NCI-H128 (cell line): ENCODE measurements at regions not wholly inside any gene's neighbourhood (a gene's known extent, or its start where the extent isn't known, plus 50 kb on each side); places are given as distances from the start of the nearest gene placed in this dataset.

Source experiments
- DNase-seq: peaks from one replicate; lab custom pipeline; 2025; ENCODE audit not compliant: unreplicated experiment; lab: John Stamatoyannopoulos, UW

DNA sequence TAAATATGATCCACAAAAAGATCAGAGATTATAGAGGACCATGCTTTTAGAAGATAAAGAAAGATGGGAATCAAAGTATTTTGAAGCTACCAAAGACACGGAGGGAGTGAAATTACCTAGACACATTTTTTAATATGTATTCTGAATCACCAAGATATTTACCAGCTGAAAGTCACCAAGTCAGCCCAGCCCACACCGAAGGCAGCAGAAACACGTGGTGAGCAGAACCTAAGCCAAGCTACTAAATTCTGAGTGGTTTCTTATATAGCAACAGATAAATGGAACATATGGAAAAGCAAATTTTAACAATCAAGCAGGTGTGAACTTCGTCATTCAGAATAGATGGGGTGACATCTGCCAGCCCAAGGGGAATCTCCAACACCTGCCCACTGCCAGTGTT, 134.7 kb upstream of the AKR1E2 start:
- DNase-seq = no peak

DNA sequence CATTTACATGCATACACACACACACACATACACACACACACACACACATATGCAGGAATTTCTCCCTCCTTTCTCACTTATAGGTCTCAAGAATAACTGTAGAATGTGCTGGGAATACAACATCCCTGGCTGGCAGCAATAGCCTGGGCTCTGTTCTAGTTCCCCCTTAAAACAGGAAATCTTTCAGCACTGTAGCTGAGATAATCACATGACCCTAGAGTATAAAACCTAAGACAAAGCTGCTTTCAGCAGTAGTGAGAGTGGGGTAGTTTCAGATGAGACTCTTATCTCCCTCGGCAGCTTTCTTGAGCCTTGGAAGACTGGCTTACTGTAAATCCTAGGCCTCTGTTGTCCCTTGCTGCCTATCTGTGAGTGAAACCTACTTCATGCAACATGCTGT, 137.4 kb upstream of the AKR1E2 start:
- DNase-seq = no peak

DNA sequence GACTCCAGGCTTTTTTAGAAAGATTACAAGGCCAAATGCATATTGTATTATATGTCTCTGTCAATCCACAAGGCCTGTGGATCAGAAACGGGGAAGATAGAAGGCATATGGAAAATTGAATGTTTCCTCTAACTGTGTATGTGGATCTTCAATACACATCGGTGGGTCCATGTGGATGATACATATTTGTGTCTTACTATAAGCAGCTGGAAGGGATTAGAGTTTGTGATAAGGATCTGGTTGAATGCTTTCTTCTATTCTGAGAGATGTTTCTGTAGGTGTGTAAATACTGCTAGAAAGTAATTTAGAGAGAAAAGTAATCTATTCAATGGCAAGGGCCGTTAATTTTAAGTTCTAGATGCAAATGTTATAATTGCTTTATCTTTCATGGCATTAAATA, 137.8 kb upstream of the AKR1E2 start:
- DNase-seq = no peak

DNA sequence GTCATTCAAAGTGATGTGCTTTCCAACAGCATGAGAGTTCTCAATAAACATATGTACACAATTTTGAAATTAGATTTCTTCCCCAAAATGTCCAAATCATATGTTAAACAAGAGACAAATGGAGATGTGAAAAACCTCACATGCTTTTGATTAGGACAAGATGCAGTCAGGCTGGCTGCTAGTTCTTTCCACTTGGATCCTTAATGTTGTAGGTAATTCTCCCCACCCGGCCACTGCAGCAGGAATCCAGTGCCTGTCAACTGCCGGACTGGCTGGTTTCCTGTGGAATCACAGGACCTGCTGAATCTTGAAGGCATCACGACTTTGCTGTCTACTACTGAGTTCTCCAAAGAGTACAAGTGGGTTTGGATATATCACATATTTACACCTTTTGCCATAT, 138.6 kb upstream of the AKR1E2 start:
- no peak for DNase-seq

DNA sequence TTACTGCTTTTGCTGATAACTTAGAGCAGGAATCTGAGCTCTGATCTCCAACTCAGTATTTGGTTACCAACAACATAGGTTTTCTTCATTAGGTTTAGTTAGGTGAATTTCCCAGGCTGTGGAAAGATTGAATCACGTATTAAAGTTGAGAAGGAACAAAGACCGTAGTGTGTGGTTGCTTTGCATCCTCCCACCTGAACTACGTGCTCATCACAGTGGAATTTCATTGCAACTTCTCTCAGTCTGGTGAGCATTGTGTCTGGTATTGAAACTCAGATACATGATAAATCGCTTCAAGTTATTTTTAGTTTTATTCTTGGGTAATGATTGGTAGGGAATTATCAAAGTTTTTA, 139.4 kb upstream of the AKR1E2 start:
- DNase-seq = no peak

DNA sequence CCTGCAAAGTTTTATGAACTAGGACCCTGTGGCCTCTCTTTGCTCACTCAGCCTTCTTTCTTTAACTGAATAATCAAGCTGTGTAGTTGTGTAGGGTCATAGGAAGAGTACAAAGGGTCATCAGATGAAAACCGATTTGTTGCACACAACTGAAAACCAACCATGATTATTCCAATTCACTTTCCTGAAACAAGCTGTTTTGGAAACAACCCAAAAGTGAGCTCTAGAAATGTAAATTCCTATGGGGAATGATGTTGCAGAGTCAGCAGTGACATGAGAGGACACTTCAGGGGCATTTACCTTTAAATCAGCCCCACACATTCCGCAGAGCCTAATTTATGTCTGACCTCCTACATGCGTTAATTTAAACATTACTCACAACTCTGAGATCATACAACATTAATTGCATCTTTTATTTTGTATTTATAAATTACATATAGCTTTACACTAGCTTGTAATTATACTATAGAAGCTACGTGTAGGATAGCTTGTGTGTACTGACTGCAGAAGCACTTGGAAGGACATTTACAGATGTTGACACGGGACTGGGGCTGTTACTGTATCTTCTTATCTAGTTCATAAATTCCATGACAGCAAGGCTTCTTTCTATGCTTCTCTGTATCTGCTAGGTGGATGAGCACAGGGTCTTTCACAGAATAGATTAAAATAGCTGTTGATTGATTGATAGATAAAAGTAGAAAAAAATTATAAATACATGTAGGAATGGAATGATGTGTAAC, 139.9 kb upstream of the AKR1E2 start:
- DNase-seq = no peak

DNA sequence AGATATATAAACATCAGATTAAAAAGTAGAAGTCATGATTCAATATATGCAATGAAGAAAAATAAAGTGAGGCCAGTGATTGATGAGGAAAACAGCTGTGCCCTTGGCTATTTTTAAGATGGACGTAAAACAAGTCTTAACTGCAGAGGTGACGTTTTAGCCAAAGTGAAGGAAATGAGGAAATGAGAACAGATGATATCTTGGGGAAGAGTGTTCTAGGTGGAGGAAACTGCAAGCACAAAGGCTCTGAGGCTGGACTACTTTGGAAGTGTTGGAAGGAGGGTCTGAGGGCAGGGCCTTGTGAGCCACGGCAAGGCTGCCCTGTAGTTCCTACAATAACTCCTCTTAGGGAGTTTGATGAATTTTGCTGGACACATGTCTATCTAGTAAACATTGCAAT, 140.5 kb upstream of the AKR1E2 start:
- no peak for DNase-seq

DNA sequence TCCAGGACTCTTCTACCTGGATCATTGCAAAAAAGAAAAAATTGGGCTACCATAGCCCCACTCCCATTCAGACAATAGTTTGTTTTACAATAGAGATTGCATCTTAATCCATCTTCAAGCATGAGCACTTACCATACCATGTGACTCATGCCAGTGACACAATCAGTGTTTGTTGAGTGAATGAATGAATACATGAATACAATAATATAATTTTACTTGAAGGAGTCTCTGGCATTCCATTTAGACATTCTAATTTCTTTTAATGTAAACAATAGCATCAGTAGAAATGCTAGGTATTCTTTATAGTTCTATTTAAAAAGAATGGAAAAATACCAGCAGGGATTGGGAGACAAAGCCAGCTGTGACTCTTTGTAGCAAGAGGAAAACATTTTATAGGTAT, 141.6 kb upstream of the AKR1E2 start:
- no peak for DNase-seq

DNA sequence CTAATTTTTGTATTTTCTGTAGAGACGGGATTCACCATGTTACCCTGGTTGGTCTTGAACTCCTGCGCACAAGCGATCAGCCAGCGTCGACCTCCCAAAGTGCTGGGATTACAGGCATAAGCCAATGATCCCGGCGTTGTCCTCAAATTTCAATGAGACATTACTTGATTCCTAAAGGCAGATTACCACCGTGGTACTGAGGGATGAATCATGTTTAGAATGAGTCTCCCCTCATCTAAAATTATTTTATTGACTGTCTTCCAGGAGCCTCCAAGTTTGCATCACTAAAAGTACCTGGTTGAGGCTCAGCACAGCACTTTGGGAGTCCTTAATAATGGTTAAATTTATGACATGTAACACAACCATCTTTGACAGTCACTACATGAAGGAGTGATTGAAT, 142.2 kb upstream of the AKR1E2 start:
- DNase-seq = no peak

DNA sequence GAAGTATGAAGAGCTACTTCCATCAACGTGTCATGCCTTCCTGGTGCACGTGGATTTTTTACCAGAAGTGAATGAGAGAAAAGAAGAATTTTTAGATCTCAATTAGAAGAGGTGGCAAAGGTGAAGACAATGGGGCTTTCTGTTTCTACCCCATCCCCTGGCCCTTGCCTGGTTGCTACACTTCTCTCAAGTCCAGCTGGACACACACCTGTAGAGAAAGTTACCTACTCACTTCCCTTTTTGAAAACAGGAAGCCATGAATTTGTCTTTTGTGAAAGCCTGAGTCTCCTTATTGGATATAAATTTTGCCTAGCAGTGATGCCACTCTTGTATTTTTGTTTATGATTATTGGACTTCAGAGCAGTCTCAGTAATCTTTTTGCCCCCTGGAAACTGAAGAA, 142.9 kb upstream of the AKR1E2 start:
- DNase-seq = no peak

DNA sequence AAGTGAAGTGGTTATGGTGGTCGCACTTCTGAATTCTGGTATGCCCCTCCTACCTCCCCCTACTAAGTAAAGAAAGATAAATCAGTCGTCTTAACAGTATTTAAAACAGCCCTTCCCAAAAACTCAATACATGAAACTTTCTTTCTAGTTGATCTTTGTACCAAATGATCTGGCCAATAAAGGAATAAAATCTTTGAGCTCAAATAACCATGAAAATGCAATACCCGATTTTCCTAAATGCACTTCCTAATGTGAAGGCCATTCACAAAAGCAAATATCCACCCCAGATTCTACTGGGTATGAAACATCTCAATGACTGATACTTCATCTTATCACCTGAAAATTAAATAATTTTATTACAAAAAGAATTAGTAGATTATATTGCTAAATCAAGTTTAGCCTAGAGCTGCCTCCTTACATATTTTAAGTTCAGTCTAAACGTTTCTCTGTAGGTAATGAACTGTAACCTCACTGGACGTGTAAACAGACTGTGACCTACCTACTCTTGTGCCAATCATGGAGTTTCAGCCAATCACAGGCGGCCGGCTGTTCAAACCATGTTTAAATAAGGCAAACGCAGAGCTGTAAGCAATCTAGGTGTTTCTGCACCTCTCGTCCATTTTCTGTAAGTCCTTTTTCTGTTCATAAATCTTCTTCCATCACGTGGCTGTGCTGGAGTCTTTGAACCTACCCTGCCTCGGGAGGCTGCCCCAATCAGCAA, 146.9 kb upstream of the AKR1E2 start:
- DNase-seq = no peak

DNA sequence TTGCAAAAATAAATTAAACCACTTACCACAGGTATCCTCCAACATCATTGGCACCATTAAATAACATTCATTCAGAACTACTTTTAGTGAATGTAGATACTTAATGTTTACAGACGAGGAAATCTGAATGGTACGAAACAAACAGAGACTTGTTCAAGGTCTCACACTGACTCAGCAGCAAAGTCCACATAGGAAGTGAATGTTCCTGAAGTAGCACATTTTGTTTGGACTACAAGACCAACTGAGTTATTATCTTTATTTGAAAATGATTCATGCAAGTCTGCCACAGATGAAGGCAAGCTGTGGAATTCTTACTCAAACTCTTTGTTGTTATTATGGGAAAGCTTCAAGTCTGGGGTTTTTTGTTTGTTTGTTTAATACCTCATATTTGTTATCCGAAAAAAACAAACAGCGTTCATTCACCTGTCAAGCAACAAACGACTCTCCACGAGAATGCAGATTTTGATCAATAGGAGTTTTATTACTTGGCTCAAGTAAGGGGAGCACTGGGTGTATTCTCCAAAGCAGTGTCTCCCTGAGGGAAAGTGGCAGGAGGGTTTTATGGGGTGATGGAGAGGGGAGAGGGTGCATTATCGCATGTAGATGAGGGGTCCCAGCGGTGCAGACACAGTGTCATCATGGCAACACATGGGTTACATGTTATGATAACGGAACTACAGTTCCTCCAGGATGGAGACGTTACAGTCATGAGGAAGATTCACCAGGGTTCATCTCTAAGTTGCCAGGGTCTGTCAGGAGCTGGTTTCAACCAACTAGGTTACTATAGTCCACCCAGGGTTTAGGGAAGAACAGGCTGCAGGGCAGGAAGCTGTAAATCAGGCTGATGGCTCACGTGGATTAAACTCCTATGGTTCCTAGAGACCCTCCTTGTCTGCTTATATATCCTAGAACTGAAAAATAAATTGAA, 147.7 kb upstream of the AKR1E2 start:
- no peak for DNase-seq

DNA sequence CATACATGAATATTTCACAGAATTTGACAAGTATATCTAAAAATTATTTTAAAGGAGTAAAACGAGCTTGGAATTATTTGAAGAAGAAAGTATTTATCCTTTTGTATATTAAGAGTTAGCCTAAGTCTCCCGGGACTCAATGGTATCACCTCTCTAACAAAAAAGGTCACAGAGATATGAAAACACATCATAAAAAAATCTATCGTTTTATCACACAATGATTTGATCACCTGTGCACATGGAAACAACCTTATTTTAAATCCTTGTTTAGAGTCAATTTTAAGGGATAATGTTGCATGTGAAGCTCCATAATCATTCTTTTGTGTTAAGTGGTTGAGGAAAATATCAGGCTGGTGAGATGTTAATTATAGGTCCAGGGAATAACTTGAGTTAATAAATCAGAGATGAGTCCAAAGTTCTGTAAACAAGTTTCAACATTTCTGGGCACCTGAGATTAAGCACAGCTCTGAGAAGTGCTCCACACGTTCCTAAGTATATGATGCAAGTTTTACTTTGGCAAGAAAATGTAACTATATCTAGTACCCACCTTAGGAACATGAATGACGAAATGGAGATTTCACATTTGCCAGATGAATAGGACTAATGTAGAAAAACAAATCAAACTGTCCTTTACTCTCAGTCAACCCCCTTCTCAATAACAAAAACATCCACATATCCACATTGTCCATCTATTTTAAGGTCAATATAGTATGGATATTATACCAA, 148.5 kb upstream of the AKR1E2 start:
- no peak for DNase-seq

DNA sequence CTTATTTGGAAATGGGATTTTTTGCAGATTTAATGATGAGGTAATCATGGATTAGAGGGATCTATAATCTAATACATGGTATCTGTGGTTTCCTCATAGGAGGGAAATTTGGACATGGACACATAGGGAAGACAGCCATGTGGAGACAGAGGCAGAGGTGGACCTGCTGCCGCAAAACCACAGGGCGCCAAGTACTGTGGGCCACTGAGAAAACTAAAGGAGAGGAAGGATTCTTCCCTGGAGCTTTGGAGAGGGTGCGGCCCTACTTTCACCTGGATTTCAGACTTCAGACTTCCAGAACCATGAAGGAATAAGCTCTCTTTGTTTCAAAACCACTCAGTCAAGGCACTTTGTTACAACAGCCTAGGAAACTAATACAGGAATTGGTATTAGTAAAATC, 149.4 kb upstream of the AKR1E2 start:
- DNase-seq = no peak

DNA sequence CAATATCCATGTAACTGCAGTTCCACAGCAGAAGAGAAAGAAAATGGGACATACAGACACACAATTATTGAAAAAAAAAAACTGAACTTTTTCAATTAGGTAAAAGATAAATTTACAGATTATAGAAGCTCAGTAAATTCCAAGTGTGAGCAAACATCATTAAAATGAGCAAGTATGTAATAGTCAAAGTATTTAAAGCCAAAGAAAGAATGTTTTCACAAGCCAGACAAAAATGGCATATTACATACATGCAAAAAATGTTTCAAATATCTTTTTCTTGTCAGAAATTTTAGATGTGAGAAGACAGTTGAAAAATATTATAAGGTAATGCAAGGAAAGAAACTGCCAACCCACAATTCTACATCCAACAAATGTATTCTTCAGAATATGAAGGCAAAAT, 150.2 kb upstream of the AKR1E2 start:
- DNase-seq = no peak

DNA sequence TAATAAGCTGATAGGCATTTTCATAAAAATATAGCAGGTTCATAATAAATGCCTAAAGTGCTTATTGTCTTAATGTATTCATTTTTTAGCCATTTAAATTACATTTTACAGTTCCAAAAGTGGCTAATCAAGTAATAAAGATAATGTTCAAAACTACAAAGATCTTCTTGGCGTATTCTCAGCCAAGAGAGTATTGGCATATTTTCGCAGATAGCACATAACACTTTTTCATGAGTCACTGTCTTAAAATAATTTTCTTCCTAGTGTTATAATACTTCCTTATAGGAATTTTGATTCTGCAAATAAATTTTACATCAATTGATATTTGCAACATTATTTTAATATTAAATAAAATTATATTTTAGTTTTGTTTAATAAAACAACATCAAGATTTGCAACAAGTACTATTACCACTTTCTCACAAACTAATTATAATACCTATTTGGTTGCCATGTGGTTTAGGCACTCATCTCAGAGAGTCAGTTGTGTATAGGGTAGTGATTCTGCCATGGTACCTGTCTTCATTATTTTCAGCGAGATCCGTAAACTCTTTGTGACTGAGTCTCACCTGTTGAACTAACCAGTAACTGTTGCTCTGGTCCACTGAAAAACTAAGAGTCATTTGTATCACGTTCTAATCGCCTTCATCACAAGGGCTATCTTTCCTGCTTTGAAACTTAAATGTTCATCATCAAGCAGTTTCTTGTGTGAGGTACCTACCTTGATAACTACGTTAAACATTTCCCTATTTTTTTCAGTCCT, 152.5 kb upstream of the AKR1E2 start:
- no peak for DNase-seq

DNA sequence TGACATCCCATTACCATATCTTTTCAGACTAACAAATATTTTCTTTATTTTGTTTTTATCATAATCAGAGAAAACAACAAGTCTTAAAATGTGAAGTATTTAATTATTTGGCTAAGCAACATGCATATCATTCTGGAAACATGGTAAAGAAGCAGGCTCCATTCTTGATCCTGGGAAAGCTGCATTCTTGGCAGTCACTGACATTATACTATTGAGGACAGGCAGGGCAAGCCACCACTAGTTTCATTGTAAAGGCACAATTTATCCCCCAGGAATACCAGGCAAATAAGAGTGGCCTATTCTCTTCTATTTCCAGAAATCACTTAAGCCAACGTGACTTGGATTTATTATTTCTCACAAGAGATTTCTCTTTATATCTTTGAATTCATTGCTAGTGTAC, 153.8 kb upstream of the AKR1E2 start:
- no peak for DNase-seq

DNA sequence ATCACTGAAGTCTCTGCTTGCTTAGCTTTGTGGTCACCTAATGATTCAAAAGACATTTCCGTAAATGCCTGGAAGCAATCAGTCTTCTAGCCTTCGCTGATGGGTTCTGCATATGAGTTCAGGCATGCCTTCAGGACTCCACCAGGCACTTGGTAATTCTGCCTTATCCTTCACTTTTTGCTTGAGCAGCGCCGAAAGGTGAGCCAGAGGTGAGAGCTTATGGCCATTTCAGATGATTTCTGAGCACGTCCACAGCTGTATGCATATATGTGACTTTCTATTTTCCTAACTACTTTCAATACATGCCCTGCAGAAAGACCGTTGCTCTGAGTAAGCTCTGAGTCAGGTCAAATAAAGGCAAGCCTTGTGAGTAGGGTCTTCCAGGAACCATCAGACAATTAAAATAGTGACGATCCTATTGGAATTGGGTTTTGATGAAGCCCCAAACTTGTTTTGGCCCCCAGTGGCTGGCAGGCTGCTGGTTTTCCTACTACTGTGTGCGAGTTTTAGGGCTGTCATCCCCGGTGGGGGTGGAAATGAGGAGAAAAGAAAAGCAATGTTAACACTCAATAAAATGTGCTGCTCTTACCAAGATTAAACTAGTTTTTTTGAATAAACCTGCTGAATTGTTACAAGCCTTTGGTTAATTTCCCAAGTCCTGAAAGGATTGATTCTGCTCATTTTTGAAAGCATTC, 154.4 kb upstream of the AKR1E2 start:
- DNase-seq = no peak

DNA sequence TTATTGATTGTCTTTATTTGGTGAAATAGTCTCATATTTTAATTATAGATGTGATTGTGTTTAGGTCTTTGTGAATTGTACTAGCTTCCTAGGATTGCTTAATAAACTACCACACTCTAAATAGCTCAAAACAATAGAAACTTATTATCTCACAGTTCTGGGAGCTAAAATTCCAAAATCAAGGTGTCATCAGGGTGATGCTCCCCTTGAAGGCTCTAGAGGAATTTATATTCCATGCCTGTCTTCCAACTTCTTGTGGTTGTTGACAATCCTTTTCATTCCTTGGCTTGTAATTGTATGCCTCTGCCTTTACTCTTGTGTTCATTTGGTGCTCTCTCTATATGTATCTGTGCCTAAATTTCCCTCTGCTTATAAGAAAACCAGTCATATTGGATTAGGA, 155.3 kb upstream of the AKR1E2 start:
- DNase-seq = no peak

DNA sequence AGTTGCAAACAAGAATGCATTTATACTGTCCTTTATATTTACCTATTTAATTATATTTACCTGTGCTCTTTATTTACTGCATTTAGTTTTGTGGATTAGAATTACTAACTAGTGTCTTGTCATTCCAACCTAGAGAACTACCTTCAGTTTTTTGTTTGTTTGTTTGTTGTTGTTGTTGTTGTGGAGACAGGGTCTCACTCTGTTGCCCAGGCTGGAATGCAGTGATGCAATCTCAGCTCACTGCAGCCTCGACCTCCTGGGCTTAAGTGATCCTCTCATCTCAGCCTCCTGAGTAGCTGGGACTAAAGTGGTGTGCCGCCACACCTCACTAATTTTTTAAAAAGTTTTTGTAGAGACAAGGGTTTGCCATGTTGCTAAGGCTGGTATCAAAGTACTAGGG, 156.4 kb upstream of the AKR1E2 start:
- no peak for DNase-seq
